HG02852 (cell line): ENCODE measurements at regions not wholly inside any gene's neighbourhood (a gene's known extent, or its start where the extent isn't known, plus 50 kb on each side); places are given as distances from the start of the nearest gene placed in this dataset.

Experiments used
- ATAC-seq: cut with Tn5 transposase; IDR thresholded peaks from one replicate; pipeline ENCODE4 v1.9.1; 2021; ENCODE audit warnings: mild to moderate bottlenecking, moderate library complexity; ENCODE audit not compliant: unreplicated experiment

DNA sequence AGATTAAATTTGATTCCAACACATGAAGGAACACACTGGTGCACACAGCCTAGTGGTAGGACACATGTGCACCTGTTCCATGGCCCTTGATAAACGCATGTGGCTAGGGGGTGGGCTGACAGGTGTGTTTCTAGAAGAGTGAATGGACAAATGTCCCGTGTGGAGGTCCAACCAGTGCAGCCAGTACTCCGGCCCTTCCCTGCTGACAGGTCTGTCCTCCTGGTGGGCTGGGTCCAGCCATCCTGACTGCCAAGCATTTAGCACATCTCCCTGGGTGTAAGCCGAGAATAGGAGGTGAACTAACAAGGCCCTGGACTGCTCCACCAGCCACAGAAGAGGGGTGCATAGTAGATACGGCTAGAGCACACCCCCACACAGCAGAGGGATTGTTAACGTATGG lies 258.7 kb upstream of the RAB6C start:
- ATAC-seq = no peak

DNA sequence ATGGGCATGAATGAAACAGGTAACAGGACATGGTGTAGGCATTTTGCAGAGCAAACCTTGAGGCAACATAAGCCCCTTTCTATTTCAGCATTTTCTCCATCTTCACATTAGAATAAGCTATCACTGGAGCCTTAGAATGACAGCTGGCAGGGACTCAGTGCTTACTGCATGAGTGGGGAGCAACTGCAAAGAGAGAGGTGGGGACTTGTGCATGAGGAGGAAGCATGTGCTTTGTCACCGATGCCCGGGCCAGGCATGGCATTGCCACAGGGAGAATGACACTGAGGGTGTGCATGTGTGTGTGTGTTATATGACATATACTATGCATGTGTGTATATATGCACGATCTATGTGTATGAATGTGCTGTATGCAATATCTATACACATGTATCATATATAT lies 258.2 kb upstream of the RAB6C start:
- ATAC-seq = no peak

DNA sequence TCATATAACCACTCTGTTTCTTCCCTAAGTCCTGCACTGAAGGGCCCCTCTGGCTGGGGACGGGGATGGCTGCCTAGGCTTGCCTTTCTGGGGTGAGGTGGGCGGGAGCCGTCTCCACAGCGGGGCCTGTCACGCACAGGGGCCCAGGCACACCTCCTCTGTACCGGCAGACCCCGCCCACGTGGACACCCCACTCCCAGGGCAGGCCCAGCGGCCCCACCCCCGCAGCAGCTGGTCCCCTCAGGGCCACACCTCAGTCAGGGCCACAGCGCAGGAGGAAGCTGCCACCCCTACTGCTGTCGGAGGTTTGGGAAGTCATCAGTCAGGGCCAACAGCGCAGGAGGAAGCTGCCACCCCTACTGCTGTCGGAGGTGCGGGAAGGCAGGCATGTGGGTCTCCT lies 257.6 kb upstream of the RAB6C start:
- no peak for ATAC-seq

DNA sequence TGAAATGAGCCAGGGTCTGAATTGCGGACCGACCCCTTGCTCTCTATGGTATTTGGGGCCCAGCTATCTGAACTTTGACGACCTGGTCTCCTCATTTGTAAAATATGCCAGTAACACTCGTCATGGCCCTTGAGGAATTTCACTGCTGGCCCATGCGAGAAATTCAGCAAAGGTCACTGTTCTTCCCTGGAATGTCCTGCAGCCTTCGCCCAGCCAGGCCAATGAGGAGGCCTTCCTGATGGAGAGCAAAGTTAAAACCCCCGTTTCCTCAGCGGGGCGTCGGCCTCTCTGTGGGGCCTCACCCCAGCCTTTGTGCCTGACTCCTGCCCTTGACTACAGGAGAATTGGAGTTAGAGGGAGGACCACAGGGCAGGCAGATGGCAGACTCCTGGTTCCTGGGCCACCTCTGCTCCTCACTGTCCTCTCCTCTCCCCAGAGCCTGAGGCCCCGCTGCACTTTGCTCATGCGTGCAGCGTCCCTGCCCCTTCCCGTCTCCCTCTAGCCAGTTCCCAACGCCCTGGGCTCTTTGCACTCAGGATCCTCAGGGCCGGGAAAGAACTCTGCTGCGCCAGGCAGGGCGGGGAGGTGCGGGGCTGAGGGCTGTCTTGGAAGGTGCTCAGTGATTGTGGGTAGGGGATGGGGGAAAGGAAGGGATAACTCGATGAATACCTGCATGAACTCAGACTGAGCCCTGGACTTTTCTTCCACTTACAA lies 257.0 kb upstream of the RAB6C start:
- no peak for ATAC-seq

DNA sequence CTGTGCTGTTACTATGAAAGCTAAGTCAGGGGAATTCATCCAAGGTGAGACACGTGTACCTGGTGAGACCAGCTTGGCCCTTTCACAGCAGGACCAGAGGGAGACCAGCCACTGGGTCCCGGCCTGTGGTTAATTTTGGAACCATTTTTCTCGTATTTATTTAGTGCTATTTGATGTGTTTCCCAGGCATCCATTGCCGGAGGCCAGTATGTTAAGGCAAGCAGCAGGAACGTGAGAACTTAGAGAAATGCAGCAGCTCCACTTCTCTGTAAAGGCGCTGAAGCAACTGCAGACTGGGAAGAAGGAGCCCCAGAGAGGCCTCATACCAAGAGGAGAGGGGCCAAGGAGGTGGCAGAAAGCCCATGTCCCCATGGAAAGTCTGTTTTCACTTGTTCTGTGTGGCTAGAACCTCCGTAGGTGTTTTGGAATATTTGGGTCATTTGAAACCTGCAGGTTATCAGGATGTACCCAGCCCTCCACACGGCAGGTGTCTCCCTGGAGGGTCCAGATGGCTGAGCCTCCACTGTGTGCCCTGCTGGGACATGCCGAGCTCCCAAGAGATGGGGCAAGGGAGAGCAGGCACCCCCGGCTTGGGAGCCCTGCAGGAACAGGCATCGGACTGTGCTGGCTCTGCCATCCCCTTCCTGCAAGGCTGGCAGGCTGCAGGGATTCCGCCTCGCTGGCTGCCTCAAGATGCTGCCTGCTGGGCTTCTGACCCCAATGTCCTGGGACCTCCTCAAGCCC lies 256.0 kb upstream of the RAB6C start:
- no peak for ATAC-seq

DNA sequence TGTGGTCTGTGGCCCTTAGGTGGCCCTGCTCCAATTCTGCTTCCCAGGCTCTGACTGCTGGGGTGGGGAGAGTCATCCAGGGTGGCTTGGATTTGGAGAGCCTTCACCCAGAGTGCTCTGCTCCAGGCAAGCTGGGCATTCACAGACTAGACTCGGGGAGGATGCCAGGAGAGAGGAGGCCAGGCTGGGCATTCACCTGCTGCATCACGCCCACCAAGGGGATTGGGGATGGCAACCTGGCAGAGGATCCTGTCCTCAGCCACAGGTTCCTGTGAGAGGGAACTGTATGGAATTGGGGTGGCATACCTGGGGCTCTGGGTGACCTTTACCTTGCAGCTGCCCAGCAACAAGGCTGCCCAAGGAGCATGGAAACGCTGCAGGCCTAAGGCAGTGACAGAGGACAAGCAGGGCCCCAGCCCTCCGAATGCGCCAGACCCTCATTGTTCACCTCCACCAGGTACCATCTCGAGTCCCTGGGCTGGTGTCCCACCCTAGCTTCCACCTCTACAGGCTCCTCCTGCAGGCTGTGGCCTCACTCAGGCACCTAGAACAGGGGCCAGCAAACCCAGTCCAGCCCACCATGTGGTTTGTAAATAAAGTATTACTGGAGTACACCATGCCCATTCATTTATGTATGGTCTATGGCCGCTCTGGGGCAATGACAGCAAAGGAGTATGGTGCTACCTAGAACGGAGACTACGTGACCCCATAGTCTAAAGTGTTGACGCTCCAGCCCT lies 255.3 kb upstream of the RAB6C start:
- ATAC-seq = no peak

DNA sequence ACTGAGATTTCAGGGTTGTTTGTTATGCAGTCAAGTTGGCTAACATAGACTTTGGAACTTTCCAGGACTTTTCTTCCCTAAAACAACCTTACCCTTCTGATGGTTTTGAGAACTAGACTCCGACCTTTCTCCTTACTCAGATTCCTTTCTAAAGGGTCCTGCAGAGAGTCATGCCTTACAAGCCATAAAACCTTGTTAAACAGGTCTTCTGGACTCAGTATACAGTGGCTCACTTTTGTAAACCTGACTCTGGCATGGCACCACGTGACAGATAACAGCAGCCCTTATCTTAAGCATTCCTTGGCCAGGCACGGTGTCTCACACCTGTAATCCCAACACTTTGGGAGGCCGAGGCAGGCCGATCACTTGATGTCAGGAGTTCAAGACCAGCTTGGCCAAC lies 253.2 kb upstream of the RAB6C start:
- no peak for ATAC-seq

DNA sequence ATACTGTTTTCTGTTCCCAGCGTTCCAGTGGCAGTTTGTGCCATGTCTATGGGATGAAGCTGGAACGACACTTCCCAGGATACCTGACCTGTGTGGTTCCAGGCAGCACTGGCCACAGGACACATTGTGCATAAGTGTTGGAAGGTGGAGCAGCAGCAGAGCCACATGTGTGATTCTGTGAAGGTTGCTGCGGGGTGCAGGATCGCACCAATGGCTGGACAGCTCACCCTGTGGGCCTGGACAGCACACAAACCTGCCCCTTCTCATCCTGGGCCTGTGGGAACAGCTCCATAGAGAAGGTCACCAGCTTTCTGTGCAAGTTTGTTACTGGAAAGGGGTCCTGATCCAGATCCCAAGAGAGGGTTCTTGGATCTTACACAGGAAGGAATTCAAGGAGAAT lies 252.2 kb upstream of the RAB6C start:
- no peak for ATAC-seq

DNA sequence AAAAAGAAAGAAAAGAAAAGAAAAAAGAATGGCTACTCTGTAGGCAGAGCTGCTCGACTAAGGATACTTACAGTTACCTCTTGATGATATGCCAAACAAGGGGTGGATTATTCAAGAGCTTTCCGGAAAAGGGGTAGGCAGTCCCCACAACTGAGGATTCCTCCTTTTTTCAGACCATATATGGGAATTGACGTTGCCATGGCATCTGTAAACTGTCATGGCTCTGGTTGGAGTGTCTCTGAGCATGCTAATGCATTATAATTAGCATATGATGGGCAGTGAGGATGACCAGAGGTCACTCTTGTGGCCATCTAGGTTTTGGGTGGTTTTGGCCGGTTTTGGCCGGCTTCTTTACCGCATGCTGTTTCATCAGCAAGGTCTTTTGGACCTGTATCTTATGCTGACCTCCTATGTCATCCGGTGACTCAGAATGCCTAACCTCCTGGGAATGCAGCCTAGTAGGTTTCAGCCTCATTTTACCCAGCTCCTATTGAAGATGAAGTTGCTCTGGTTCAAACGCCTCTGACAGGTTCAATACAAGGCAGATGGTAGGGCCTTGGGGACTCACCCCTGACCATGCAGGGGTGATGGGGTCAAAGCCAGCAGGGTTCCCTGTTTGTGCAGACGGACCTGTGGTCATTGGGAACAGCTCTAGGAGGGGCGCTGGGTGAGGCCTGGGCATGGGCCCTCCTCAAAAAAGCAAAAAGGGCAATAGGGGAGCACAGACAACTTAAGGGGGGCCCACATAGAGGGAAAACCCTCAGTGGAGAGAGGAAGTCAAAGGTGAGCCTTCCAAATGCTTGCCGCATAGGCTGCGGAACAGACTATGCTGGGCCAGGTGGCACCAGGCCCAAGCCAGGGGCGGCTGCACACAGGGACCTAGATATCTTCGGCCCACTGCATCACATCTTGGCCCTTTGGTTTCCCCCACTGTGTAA lies 251.2 kb upstream of the RAB6C start:
- ATAC-seq = no peak

DNA sequence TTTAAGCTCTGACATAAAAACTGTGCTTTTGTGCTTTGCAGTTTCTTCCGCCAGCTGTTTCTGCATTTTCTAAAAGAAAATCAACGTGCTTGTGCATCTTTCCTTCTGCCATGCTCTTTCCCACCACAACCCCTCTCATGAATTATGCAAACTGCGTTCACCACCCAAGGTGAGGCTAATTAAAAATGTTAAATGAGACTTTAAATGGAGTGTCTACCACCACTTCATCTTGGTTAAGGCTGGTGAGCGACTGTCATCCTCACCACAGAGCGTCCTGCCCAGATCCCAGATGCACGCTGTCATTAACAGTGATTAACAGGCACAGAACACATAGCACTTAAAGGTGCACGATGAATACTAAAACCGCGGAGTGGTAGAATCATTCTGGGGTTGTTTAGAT lies 250.5 kb upstream of the RAB6C start:
- ATAC-seq = no peak

DNA sequence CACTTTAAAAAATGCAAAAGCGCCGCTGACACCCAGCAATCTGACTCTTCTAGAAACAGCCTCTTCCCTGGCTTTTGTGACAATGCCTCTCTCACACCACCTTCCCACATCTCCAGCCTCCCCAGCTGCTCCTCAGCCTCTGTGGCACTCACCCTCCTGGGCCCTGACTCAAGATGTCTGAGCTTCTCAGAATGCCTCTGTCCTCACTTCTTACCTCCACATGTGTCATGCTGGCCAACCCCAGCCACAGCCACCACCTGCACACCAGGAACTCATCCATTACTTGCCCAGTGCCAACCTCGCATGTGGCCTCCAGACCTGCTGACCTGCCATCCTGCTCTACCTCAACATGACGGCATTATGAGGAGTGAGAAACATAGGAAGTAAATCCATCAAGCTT lies 249.8 kb upstream of the RAB6C start:
- ATAC-seq = no peak

DNA sequence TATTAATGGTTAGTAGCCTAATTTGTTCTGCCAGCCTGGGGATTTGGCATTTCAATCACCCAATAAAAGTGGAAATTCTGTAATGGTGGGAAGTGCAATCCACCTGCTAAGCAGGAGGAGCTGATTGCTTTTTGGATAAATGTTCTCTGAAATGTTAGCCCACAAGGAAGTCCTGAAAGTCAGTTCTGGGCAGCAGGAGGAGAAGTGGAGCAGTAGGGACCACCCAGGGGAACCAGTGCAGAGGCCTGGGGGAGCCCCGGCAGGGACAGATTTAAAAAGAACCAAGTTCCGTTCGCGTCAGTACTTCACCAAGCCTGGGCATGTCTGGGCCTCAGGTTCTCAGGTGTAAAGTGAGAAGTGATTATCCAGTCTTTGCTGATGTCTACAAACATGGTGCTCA lies 248.5 kb upstream of the RAB6C start:
- ATAC-seq = no peak

DNA sequence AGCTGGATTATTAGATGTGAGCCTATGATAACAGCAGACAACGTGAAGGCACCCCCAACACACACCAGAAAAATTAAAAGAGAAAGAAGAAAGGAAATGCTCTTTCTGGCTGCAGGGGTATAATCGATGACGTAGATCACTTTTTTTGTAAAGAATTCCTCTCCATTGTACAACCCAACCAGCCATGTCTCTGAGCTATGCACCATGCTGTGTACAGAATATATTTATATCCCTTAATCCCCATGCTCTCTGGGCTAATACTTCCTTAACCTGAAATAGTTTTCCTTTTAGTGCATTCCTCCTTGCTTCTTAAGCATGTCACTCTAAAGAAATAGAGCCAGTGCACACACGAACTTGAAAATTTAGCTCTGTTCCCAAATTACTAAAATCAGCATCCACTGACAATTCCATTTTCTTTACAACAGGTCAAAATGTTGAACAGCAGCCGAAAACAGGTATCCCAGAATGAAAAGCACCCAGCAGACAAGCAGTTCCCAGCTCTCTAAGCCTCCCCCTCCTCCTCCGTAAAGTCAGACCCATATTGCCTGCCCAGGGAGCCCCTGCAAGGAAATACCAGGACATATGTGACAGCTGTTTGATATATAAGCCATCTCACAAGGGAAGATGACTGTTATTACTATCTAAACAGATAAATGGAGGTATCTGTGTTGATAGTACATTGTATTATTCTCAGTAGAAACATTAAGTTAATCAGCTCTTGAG lies 247.4 kb upstream of the RAB6C start:
- ATAC-seq = no peak

DNA sequence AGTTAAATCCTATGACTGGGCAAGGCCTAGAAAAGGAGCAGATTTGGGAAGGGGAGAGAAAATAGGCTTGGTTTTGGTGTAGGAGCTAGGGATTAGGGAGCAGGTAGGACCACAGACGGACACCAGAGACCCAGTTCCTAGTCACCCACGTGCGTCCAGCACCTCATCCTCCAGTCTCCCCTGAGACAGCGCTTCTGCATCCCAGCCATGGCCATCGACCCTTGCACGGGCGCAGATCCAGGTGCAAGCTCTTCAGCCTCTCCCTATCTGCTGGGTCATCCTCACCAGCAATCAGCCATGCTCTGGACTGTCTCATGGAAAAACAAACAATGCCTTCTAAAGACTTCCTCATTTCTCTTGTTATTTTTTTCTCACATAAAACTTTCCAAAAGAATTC lies 246.8 kb upstream of the RAB6C start:
- ATAC-seq = no peak

DNA sequence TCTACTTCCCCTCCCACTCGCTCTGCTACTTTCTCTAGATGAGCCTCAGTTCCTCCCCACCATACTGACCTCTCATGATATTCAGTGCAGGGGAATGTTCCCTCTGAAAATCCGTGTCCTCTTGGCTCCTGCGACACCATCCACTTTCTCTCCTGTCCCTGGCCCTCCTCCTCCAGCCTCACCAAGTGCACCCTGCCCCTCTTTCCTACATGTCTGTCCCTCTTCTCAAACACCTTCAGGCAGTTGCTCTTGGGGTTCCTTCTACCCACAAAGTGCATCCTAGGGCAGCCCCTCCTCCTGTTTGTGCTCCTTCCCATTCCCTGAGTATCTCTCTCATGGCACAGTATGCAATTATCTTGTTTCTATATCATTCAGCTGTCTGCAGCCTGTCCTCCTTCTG lies 246.4 kb upstream of the RAB6C start:
- ATAC-seq = no peak

DNA sequence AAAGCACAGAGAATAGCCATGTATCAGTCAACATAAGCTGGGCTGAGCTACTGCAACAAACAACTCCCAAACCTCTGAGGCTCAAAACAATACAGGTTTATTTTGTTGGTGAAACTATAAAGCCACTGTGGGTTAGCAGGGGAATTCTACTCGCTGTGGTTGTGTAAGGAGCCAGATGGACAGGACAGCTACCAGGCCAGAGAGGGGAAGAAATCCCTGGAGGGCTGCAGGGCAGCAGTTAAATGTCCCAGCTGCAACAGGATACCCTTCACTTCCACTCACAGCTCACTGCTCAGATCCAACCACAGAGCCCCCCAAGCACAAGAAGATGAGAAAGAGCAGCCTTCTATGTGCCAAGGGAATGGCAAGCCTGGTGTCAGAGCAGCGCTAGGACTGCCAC lies 245.9 kb upstream of the RAB6C start:
- no peak for ATAC-seq

DNA sequence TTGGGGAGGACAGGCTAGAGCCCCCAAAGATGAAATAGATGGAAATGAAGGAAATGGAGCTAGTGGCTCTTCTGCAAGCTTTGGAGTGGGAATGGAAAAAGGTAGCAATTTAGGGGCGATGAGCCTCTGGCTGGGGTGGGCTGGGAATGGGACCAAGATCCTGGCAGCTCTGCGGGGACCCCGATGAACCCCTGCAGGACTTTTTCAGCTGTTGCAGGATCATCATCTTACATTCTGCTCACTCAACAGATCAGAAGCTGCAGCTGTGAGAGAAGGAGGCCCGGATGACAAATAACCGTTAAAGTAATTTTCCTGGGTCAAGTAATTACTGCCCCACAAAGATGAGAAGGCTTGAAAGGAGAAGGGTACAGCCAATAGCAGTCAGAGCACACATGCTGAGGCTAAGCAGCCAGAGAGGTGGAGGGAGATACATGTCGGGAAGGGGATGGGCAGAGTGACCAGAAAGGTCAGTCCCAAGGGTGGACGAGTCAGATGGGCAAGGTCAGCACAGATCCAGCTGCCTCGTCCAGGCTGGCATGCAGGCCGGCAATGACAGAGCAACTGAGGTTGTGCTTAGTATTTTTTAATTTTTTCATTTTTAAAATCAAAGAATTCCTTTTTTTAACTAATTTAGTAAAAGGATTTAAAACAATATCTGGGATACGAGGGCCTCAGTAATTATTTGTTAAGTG lies 245.0 kb upstream of the RAB6C start:
- ATAC-seq = no peak

DNA sequence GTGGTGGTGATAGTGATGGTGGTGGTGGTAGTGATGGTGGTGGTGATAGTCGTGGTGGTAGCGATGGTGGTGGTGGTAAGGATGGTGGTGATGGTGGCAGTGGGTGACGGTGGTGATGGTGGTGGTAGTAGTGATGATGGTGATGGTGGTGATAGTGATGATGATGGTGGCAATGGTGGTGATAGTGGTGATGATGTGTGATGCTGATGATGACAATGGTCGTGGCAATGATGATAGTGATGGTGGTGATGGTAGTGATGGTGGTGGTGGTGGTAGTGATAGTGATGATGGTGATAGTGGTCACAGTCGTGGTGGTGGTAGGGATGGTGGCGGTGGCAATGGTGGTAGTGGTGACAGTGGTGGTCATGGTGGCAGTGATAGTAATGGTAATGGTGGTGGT lies 243.9 kb upstream of the RAB6C start:
- no peak for ATAC-seq

DNA sequence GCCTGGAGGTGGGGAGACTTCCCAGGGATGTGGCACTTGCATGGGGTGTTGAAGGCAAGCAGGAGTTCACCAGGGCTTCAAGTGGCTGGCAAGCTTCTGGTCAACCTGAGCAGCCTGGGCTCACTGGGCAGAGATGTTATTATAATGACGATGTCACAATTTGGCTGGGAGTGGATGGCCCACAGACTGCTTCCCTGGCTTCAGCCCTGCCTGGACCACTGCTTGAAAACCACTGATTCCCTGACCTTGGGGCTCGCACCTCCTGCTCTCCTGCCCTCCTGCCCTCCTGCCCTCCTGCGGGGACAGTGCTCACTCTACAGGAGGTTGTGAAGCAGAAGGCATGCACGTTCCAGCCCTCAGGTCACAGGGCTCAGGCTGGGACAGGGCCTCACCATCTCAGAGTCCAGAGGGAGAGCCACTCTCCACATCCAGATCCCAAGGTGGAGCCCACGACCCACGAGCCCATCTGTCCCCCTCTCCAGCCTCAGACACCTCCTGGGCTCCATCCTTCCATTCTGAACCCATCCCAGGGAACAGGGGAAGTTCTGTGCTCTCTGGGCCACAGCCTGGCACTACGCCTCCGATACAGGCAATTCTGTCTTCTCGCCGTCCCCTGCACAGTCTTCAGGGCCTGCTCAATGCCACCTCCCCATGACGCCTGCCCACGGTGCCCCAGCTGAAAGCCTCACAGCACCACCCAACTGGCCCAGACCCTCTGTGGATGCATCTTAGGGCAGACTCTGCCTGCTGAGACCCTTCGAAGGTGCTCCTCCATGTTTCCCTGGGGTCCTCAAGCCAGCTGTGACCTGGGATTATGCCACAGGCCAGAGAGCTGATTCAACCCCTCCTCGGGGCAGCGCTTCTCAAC lies 241.6 kb upstream of the RAB6C start:
- ATAC-seq = no peak
